GM18867 (cell line): ENCODE measurements at regions not wholly inside any gene's neighbourhood (a gene's known extent, or its start where the extent isn't known, plus 50 kb on each side); places are given as distances from the start of the nearest gene placed in this dataset.

ENCODE experiments used
- ATAC-seq: cut with Tn5 transposase; IDR thresholded peaks from one replicate; pipeline ENCODE4 v1.9.1; 2021; ENCODE audit warnings: mild to moderate bottlenecking, moderate library complexity; ENCODE audit not compliant: unreplicated experiment

DNA sequence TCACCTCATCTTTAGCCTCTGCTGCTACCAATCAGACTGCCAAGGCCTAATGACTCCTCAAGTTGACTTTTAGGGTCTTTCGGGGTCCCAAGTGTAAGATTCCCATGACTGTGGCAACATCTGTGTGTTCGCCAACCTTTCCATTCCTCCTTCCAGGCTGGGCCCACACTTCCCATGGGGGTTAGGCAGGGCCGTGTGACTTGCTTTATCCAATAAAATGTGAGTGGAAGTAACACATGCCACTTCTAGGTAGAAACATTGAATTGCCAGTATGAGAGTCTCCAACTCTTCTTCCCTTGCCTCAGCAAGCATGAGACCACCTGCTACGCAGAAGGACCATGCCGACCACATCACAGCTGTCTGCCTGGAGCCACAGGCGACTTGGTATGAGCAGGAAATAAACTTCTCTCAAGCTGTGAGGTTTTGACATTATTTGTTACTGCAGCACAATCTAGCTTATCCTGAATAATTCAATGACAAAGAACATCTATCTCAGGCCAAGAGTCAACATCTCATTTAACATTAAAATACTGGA is 190.4 kb upstream of the IER5L start:
- no peak for ATAC-seq

DNA sequence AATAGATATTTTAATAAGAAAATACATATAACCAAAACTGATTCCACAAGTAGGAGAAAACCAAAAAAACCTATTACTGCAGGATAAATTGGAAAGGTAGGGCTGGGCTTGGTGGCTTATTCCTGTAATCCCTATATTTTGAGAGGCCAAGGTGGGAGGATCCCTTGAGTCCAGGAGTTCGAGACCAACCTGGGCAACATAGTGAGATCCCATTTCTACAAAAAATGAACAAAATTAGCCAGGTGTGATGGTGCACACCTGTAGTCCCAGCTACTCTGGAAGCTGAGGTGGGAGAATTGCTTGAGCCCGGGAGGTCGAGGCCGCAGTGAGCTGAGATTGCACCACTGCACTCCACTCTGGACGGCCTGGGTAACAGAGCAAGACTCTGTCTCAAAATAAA is 189.2 kb upstream of the IER5L start:
- ATAC-seq = no peak

DNA sequence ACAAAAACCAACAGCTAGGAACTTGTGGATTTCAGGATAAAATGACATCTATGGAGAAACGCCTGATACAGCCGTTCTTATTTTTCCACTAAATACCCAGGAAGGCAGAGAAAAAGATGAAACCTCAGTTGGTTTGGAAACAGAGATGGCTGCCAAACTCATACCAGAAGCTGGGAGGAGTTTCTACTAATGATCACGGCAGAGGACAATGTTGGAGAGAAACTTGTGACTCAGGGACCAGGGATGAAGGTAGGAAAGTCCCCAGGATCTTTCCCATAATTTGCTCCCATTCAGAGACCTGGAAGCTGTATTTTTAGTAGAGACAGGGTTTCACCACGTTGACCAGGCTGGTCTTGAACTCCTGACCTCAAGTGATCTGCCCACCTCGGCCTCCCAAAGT is 187.1 kb upstream of the IER5L start:
- no peak for ATAC-seq

DNA sequence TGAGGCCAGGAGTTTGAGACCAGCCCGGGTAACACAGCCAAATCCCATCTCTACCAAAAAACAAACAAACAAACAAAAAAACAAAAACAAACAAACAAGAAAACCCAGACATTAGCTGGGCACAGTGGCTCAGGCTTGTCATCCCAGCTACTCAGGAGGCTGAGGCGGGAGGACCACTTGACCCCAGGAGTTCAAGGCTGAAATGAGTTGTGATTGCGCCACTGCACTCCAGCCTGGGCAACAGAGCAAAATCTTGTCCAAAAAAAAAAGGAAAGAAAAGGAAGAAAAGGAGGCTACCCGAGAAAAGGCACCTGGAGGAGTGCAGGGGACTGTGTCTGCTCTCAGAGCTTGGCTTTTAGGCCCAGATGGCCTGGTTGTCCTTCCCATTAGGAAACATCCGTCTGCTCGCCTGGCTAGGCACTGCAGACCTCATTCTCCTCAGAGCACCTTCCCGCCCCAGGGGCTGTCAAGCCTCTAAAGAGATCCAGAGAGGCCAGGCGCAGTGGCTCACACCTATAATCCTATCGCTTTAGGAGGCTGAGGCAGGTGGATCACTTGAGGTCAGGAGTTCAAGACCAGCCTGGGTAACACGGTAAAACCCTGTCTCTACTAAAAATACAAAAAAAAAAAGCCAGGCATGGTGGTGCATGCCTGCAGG is 185.3 kb upstream of the IER5L start:
- ATAC-seq = no peak

DNA sequence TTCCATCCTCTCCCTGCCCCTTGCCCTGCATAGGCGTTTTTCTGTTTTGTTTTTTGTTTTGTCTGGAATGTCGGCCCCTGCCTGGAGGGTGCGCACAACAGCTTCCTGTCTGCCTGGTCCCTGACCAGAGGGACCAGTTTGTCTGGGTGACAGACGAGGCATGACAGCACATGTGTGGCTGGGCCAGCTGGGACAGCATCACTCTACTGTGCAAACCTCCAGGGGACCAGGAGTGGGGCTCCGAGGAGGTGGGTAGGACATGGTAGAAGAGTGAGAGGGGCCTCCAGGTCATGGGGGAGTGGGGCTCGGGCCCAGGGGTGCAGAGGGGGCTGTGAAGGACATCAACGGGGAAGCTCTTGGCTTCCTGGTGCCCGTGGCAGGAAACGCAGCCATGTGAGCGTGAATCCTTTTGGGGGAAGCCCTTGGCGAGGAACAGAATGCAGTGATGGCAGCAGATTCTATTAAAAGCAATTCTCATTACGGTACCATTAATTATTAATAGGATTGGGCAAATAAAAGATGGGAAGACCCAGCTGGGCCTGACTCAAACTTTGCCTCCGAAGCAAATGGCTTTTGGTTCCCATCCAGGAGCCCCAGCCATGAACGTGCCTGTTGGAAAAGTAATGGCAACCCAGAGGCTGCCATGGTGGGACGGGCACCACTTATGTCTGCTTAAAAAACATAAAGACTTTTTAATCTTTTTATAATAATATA is 184.4 kb upstream of the IER5L start:
- ATAC-seq = no peak

DNA sequence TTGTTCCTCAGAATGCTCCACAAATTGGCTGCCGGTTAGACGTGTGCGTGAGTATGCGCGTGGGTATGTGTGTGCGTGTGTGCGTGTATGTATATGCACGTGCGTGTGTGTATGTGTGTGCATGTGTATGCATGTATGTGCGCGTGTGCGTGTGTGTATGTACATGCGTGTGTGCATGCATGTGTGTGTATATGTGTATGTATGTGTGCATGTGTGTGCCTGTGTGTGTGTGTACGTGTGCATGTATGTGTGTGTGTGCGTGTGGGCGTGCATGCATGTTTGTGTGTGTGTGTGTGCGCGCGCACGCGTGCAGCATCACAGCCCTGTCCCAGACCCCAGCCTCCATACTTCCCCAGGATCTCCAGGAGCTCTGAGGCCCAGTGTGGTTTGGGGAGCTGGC is 183.1 kb upstream of the IER5L start:
- ATAC-seq = no peak

DNA sequence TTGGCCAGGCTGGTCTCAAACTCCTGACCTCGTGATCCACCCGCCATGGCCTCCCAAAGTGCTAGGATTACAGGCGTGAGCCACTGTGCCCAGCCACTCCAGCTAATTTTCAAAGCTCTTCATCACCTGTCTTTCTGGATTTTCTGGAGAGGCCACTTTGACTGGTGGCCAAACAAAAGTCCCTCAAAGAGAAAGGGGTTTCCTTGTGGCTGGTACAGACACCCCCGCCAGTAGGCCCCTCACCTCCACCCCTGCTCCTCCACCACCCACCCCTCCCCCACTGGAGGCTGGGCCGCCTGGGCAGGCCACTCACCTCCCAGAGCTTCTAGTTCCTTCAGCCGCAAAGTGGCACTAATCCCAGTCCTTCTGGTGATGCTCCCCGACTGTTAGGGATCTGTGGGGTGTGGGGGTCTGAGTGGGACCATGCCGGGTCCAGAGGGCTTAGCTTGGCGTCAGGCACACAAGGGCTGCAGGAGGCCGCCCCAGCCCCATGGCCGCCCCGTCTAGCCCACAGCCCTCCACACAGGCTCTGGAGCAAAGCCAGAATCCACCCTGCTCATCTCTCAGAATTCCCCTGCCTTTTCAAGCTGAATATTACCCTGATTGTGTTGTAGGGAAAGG is 182.0 kb upstream of the IER5L start:
- ATAC-seq = no peak

DNA sequence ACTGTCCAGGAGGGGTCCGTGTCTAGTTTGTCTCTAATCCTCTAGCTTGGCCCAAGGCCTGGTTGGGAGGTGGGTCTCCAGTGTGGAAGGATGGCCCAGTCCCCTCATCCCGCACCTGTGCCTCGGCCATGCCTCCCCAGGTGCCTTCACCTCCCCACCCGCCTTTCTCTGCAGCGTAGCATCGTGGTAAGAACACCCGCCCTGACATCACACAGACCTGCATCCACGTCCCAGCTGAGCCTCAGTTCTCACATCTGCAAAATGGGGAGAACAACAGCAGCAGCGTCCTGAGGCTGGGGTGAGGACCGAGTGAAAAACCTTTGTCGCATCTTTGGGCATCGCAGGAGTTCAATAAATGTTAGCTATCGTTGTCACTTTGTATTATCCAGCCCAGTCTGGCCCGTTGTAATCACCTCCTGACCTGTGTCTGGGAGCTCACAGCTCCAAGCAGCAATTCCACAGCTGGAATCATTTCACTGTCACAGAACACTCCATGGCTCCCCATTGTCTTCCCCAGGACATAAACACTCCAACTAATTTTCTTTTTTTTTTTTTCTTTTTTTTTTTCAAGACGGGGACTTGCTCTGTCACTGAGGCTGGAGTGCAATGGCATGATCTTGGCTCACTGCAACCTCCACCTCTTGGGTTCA is 181.2 kb upstream of the IER5L start:
- no peak for ATAC-seq

DNA sequence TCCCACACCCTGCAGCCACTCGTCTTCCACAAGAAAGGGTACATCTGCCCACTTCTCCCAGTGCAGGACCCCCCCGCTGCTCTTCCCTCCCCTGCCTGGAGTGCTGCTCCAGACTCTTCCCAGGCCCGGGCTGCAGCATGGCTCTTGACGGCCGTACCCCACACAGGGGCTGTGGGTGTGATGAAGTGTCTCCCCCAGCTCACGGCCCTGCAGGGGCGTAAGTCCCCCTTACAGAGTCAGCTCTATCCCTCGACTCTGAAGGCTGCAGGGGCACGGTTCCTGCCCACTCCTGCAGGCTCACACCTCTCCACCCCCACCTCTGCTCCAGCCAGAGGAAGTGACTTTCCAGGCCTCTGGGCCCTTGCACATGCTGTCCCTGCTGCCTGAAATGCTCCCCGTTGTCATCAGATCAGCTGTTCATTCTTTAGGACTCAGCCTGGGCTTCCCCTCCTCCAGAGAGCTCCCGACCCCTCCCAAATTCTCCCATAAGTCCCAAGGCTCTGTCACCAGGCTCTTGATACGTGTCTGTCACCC is 180.6 kb upstream of the IER5L start:
- ATAC-seq = no peak

DNA sequence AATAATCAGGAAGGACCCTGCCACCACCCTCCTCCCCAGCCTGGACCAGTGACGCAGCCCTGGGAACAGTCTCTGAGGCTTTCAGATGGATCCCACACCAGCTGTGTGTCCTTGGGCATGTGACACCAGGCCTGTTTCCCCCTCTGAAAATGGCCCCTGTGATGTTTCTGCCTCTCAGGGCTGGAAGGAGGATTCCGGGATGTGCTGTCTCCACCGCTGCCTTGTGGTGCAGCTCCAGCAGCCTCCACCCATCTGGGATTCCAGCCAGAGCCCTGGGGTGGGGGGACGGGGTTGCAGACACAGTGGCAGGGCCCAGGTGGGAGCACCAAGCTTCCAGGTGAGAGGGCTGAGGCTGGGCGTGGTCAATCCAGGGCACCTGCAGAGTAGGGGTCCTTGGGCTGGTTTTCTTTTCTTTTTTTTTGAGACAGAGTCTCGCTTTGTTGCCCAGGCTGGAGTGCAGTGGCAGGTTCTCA is 179.7 kb upstream of the IER5L start:
- ATAC-seq = no peak

DNA sequence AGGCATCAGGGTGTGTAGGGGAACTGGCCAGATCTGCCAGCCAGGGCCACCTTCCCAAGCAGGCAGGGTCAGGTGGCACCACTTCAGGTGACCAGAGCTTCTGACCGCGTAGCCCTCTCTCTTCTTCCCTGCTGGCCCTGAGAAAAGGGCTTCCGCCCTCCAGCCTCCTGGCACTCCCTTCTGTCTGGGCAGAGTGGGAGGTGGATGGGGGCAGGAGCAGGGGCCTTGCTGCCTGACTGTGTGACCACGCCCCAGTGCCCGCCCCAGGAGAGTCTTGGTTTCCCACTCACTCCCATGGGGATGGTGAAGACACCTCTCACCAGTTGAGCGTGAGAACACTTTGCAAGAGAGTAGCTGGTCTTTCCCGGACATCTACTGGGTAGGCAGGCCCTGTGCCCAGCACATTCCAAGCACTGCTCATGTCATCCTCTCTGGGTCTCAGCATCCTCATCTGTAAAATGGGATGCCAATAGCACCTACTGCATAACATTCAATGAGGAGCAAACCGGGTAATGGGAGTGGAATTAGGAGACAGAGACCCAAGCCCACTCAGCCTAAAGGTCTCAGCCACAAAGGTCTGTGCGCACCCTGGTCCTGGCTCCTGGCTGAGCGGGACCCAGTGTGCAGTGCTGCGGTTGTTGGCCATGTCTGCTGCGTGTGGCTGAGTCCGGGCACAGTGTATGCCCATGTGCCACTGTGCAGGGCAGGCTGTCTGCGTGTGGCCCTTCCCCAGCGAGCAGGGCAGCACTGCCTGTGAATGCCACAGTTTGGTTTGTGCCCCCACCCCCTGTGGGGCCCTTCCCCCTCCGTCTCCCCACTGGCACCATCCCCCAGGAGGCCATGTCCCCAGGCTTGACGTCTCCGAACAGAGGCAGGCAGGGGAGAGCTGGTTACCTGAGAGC is 179.1 kb upstream of the IER5L start:
- no peak for ATAC-seq

DNA sequence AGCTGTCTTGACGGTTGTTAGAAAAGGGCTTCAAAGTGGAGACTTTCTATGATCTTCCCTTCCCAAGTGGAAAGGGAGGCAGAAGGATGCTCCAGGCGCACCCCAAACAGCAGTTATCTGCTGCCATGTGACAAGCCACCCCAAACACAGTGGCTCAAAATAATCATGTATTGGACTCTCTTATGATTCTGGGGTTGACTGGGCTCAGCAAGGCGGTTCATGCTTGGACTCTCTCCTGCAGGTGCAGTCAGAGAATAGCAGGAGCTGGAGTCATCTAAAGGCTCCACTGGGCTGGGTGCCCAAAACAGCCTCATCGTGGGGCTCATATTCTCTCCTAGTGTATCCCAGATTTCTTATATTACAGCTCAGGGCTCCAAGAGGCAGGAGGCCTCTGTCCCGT is 177.6 kb upstream of the IER5L start:
- no peak for ATAC-seq

DNA sequence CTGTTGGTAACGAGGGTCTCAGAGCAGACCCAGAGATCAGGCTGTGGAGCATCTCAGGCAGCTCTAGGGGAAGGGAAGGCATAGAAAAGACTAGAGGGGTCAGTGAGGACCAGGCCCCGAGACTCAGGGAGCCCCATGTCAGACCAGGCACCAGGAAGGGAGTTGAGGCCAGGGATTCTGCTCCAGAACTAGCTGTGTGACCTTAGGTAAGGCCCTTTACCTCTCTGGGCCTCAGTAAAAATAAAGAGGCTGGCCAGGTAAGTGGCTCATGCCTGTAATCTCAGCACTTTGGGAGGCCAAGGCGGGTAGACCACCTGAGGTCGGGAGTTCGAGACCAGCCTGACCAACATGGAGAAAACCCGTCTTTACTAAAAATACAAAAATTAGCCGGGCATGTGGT is 176.4 kb upstream of the IER5L start:
- no peak for ATAC-seq

DNA sequence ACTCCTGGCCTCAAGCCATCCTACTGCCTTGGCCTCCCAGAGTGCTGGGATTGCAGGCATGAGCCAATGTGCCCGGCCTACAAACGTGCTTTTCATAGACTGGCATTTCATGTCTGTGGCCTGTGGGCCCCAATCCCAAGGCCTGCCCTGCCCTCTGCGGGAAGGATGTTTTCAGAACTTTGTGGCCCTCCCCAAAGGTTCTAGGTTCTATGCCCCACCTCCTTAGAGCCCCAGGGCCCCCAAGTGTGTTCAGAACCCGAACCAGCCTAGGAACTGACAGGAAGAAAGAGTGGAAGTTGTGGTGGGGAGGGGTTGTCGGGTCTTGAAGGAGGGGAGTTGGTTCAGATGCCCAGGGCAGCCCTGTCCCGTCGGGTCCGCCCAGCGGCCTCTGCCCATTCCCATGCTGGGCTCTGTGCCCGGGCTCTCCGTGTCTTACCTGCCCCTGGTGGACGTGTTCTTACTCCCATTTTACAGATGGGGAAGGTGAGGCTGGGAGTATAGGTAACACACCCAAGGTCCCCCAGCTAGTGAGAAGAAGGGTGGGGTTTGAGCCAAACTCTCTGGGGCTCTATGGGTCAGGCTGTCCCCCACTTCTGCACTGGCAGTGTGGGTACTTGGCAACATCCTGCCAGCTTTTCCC is 175.8 kb upstream of the IER5L start:
- ATAC-seq = no peak

DNA sequence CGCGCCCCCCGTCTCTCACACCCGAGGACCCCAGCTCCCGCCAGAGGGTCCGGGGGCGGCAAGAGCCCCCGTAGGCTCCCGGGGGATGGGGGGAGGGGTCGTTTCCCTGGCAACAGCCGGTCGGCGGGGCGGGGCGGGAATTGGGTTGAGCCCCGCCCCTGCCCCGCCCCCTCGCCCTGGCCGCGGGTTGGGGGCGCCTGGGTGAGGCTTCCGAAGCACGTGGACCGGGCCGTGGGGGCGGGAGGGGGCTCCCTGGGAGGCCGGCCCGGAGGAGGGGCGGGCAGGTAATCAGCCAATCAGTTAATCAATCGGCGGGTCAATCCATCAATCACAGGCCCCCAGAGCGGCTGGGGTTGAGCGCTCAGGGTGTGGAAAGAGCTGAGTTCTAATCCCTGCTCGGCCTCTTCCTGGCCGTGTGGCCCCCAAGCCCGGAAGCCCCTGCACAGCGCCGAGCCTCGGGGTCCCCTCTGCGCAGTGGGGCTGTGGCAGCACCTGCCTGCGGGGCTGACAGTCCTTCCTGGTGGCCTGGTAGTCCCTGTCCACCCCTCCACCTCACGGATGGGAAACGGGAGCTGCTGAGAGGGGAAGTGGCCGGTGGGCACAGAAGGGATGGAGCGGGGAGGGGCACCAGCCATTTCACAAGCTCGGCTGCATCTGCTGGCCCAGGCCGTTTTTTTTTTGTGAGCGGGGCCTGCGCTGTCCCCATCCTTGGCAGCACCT is 174.2 kb upstream of the IER5L start:
- ATAC-seq = no peak

DNA sequence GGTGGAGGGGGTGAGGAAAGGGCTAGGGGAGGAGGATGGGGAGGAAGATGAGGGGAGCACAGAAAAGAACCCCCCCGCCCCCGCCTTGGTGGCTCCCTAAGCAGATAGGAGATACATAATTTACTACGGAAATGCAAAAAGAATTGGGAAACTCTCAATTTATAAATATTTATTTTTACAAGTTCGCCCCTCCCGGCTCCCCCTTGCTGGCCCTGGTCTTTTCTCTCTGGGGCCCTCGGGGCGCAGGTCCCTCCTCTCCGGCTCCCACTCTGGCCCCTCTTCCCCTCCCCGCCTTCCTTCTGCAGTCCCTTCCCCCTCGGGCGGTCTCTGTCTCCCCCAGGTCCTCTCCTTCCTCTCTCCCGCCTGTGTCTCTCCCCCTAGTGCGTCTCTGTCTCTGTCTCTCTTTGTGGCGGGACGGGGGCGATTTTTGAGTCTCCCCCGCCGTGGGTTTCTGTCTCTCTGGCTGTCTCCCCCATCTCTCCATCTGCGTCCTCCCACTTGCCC is 173.6 kb upstream of the IER5L start:
- no peak for ATAC-seq

DNA sequence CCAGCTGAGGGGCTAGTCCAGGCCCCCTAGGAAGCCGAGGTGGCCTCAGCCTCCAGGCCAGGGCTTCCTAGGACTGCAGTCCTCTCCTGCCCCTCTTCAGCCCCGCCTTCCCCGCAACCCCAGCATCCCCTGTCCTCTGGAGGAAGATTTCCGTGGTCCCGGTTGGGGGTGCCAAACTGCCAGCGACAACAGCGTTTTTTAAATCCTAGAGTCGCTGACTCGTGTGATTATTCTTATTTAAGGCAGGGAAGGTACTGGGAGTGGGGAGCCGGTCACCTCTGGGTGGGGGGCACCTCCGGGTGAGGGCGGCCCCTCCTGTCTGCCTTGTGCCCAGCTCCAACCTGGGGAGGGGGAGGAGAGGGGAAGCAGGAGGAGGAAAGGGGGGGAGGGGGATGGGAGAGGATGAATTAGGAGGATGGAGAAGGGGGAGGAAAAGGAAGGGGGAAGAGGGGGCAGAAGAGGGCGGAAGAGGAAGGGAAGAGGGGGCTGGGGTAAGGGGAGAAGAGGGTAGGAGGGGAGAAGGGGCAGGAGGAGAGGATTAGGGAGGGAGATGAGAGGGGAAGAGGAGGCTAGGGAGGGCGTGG is 173.1 kb upstream of the IER5L start:
- no peak for ATAC-seq

DNA sequence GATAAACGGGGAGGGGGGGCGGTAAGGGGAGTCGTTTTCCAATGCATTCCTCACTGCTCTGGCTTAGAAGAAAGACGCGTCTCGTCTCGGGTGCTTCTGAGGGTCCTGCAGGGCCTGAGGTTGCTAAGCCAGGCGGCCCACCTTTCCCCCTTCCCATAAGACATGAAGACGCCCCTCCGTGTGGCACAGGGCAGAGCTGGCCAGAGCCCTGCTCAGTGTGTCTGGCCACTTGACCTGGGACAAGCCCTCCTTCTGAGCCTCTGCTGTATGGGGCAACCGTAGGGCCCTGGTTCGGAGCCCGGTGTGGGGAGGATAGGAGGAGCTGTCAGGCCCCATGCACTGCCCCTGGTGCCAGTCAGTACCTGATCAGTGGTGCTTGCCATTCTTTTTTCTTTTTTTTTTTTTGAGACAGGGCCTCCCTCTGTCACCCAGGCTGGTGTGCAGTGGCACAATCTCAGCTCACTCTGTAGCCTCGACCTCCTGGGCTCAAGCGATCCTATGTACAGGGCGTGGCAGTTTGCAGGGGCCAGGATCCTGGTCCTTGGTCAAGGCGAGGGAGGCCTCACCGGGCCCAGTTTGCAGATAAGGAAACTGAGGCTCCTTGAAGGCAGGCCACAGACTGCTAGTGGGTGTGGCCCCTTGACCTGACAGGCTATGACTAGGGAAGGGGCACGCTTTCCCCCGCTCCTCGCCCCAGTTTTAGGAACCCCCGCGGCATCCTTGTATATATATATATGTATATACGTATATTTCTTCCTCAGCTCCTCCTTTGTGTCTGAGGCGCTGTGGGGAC is 172.3 kb upstream of the IER5L start:
- no peak for ATAC-seq
